Naive thymus-derived CD4-positive, alpha-beta T cell (primary cell): ENCODE measurements at regions not wholly inside any gene's neighbourhood (a gene's known extent, or its start where the extent isn't known, plus 50 kb on each side); places are given as distances from the start of the nearest gene placed in this dataset.

Source experiments
- ATAC-seq: fragments of 150-1000 bp; cut with Tn5 transposase; 2 replicates; pipeline ENCODE4 v1.10.0; 2021; ENCODE audit warnings: mild to moderate bottlenecking, moderate library complexity
- CTCF ChIA-PET: fragments of 350-600 bp; sonication (Branson Sonifier 250); formaldehyde crosslinking; loops from one replicate; lab custom pipeline; 2021; ENCODE audit warnings: antibody characterized with exemption; lab: Charles Lee
- POLR2A ChIA-PET: fragments of 350-600 bp; sonication (Branson Sonifier 250); formaldehyde crosslinking; loops from one replicate; lab custom pipeline; 2021; ENCODE audit warnings: antibody characterized with exemption, inconsistent platforms; lab: Charles Lee
- DNase-seq, 9 donors: peaks; one replicate each; pipeline versions ENCODE4 v3.0.0 to v3.0.0-alpha.2; 2020 to 2022; ENCODE audit warnings: mixed read lengths in 1 of 9
- H3K27ac ChIP-seq: one replicate; pipeline ENCODE4 v1.7.0; 2013; ENCODE audit warnings: mild to moderate bottlenecking, low read depth, low read length, moderate library complexity
- H3K27me3 ChIP-seq, 2 donors: one replicate each; pipeline ENCODE4 v1.7.0; 2013; ENCODE audit warnings: low read length in 2 of 2, mild to moderate bottlenecking in 2 of 2, moderate library complexity in 2 of 2; ENCODE audit not compliant: control insufficient read depth in 2 of 2, insufficient read depth in 2 of 2
- H3K36me3 ChIP-seq, 3 experiments: 1 replicate in 2 of 3; 2 replicates in 1 of 3; pipeline ENCODE4 v1.7.0; 2013; ENCODE audit warnings: low read length in 3 of 3, mild to moderate bottlenecking in 3 of 3, moderate library complexity in 1 of 3; ENCODE audit not compliant: insufficient read depth in 3 of 3, control insufficient read depth in 2 of 3
- H3K4me1 ChIP-seq, 2 donors: one replicate each; pipeline ENCODE4 v1.7.0; 2013; ENCODE audit warnings: low read length in 2 of 2, mild to moderate bottlenecking in 2 of 2, moderate library complexity in 1 of 2; ENCODE audit not compliant: control insufficient read depth in 2 of 2, insufficient read depth in 2 of 2
- H3K4me3 ChIP-seq: 2 replicates; pipeline ENCODE4 v1.7.0; 2013; ENCODE audit warnings: mild to moderate bottlenecking, low read length
- H3K9me3 ChIP-seq, 3 experiments: 1 replicate in 2 of 3; 2 replicates in 1 of 3; pipeline ENCODE4 v1.7.0; 2013; ENCODE audit warnings: low read length in 3 of 3; ENCODE audit not compliant: control insufficient read depth in 2 of 3
- H3K27ac Mint-ChIP-seq, 9 donors: one replicate each; pipeline ENCODE4 v1.8.0; 2020 to 2022; ENCODE audit warnings: mixed read lengths in 9 of 9, mild to moderate bottlenecking in 8 of 9, moderate library complexity in 5 of 9, inconsistent platforms in 2 of 9
- H3K27me3 Mint-ChIP-seq, 5 donors: one replicate each; pipeline ENCODE4 v1.8.0; 2021 to 2022; ENCODE audit warnings: mixed read lengths in 5 of 5, mild to moderate bottlenecking in 1 of 5
- H3K36me3 Mint-ChIP-seq, 5 donors: one replicate each; pipeline ENCODE4 v1.8.0; 2020 to 2022; ENCODE audit warnings: mixed read lengths in 5 of 5, mild to moderate bottlenecking in 3 of 5, inconsistent platforms in 1 of 5
- H3K4me1 Mint-ChIP-seq, 7 donors: one replicate each; pipeline ENCODE4 v1.8.0; 2020 to 2022; ENCODE audit warnings: mixed read lengths in 7 of 7, mild to moderate bottlenecking in 3 of 7, inconsistent platforms in 1 of 7
- H3K4me3 Mint-ChIP-seq, 10 donors: one replicate each; pipeline ENCODE4 v1.8.0; 2020 to 2022; ENCODE audit warnings: mild to moderate bottlenecking in 10 of 10, mixed read lengths in 10 of 10, moderate library complexity in 6 of 10, inconsistent platforms in 2 of 10
- H3K9me3 Mint-ChIP-seq, 11 donors: one replicate each; pipeline ENCODE4 v1.8.0; 2020 to 2022; ENCODE audit warnings: mixed read lengths in 11 of 11, mild to moderate bottlenecking in 4 of 11, inconsistent platforms in 1 of 11, moderate library complexity in 1 of 11
- intact Hi-C, 2 donors: fragments of 100-400 bp; cut with micrococcal nuclease; formaldehyde crosslinking; loops; one replicate each; pipeline ENCODE4 v1.15.1; 2023

DNA sequence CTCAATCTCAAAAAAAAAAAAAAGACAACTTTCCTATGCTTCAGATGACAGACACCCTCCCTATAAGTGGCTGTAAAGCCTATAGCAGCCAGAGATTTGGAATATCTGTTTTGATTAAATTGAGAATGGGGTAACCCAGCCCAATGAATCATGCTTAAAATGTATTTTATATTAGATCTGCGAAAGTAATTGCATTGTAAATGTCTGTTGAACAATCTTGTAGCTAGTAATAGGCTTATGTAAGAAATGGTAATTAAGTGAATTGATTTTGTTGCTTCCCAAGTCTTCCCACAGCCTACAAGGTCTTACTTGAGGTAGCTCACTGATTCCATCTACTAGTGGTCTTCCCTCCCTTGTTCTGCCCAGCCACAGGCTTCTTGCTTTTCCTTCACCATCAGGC lies 590.7 kb downstream of the ACTL7B start:
- H3K36me3 Mint-ChIP-seq, result no peaks in the 10 kb centered on the region

DNA sequence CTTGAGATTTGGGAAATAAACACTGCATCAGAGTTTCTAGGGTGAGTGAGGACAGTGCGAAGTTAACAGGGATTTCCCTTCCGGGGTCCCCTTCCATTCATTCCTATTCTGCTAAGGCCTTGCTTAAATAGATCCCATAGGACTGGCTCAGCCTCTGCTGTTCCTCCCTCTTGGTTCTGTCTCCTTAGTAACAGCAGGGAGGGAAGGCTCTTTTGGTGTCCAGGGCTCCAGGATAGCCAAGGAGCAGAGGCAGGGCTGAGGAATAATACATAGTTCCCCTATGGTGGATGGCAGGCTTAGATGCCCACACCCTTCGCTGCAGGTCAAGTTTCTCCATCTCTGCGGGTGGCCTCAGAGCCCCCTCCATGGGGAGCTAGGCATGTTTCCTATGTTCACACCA lies 591.7 kb downstream of the ACTL7B start:
- Histone ChIP-seq H3K4me3 (no peak overlapping the region), H3K27ac (no peak overlapping the region), H3K27me3 (no peaks in the 10 kb centered on the region), H3K9me3 (no peaks in the 10 kb centered on the region), H3K4me1 (no peaks in the 10 kb centered on the region), H3K36me3 (no peaks in the 10 kb centered on the region)
- POLR2A ChIA-PET, result no interaction called here
- no peak for DNase-seq
- intact Hi-C loops, result no loop called here
- ATAC-seq, result no peak
- H3K9me3 Mint-ChIP-seq, result peaks cover 0 to 20% (median 6%) of the 10 kb centered on the region in 11 donors
- no peaks in the 10 kb centered on the region for H3K36me3 Mint-ChIP-seq
- no peak overlapping the region for H3K4me3 Mint-ChIP-seq
- no peak overlapping the region for H3K27ac Mint-ChIP-seq
- CTCF ChIA-PET, result no interaction called here
- H3K4me1 Mint-ChIP-seq, result no peaks in the 10 kb centered on the region
- H3K27me3 Mint-ChIP-seq, result peaks cover 0 to 5% (median 0%) of the 10 kb centered on the region in 5 donors

More for the DNA sequence above, 590.7 kb downstream of the ACTL7B start:
- no peak overlapping the region for H3K4me3 ChIP-seq
- no peaks in the 10 kb centered on the region for H3K4me1 ChIP-seq
- H3K4me1 Mint-ChIP-seq, result no peaks in the 10 kb centered on the region
- peaks cover 0 to 5% (median 0%) of the 10 kb centered on the region in 5 donors for H3K27me3 Mint-ChIP-seq
- intact Hi-C loops, result no loop called here
- H3K27ac Mint-ChIP-seq, result no peak overlapping the region
- ChIA-PET CTCF (no interaction called here), POLR2A (no interaction called here)
- no peak overlapping the region for H3K27ac ChIP-seq
- no peaks in the 10 kb centered on the region for H3K27me3 ChIP-seq
- no peaks in the 10 kb centered on the region for H3K36me3 ChIP-seq
- no peak for DNase-seq
- H3K9me3 Mint-ChIP-seq, result peaks cover 0 to 20% (median 5%) of the 10 kb centered on the region in 11 donors
- ATAC-seq, result no peak
- H3K9me3 ChIP-seq, result no peaks in the 10 kb centered on the region
- H3K4me3 Mint-ChIP-seq, result no peak overlapping the region

DNA sequence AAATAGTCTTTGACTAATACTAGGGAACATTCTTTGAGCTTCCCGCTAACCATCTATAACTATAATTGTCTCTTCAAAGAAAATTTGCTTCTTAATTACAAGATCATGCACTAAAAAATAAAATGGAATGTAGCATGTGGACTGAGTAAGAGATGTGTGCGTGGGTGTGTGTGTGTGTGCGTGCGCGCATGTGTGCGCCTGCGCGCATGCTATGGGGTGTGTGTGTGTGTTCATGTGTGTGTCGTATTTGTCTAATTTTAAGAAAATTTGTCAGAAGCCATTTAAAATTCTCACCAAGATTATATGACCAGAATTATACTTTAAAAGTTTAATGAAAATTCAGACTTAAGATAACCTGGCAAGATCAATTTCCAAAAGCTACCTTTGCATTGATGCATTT lies 593.0 kb downstream of the ACTL7B start:
- Histone ChIP-seq H3K27me3 (no peaks in the 10 kb centered on the region), H3K4me3 (no peak overlapping the region), H3K4me1 (no peaks in the 10 kb centered on the region), H3K27ac (no peak overlapping the region), H3K9me3 (no peaks in the 10 kb centered on the region), H3K36me3 (no peaks in the 10 kb centered on the region)
- DNase-seq (no peak), ATAC-seq (no peak)
- intact Hi-C loops, result no loop called here
- Mint-ChIP-seq H3K36me3 (no peaks in the 10 kb centered on the region), H3K27ac (no peak overlapping the region), H3K27me3 (no peaks in the 10 kb centered on the region), H3K4me1 (no peaks in the 10 kb centered on the region), H3K9me3 (peaks cover 0 to 17% (median 5%) of the 10 kb centered on the region in 11 donors), H3K4me3 (no peak overlapping the region)
- POLR2A ChIA-PET, result no interaction called here
- CTCF ChIA-PET, result no interaction called here

DNA sequence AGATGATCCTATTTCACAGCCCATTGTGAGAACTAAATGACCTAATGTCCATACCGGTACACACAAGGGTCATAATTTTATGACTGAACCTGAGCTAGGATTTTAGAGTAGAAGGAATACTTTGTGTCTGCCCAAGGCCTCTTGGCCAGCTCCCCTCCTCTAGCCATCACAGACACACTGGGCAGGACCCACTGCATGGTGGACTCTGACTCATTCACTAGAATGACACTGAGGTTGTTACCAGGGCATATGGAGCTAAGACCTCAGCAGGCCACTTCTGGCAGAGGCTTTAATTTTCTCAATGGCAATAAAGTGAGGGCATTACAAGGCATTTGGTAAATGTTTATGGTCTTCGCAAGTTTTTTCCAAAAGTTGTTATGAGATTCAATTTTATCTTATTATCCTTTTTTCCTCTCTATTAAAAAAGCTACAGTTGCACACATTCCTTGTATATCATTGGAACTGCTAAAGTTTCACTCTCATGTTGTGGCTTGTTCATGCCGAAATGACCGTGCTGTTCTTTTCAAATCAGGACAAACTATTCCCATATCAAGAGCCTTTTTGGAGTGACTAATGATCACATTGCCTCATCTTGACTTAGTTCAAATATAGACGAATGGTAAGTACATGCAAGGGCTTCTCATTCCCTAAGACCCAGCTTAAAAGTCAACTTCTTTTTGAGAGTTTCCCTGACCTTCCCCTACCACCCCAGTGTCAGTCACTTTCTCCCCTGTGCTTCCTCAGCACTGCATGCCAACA lies 595.7 kb downstream of the ACTL7B start:
- Histone ChIP-seq H3K27ac (no peak overlapping the region), H3K9me3 (no peaks in the 10 kb centered on the region), H3K4me3 (no peak overlapping the region), H3K36me3 (no peaks in the 10 kb centered on the region), H3K4me1 (no peaks in the 10 kb centered on the region), H3K27me3 (no peaks in the 10 kb centered on the region)
- intact Hi-C loops, result no loop called here
- H3K27me3 Mint-ChIP-seq, result no peaks in the 10 kb centered on the region
- H3K27ac Mint-ChIP-seq, result no peak overlapping the region
- H3K9me3 Mint-ChIP-seq, result peaks cover 0 to 9% (median 4%) of the 10 kb centered on the region in 11 donors
- H3K36me3 Mint-ChIP-seq, result no peaks in the 10 kb centered on the region
- no peak for DNase-seq
- H3K4me3 Mint-ChIP-seq, result no peak overlapping the region
- H3K4me1 Mint-ChIP-seq, result no peaks in the 10 kb centered on the region
- ChIA-PET POLR2A (no interaction called here), CTCF (no interaction called here)
- ATAC-seq, result no peak

DNA sequence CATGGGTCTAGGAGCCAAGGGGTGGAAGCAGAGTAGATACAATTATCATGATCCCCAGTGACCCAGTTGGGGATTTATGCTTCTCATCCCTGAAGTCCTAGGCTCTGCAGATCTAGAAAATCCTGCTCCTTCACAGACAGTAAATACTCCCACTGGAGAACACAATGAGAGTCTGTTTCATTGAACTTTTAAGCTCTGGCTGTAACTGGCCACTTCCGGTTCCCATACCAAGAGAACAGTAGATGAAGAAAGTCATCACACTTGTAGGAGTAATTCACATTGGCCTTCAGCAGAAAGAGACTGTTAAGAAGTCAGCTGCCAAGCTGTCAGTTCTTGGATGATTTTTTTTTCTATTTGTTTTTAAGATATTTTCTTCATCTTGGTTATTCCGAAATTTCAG lies 597.1 kb downstream of the ACTL7B start:
- ChIA-PET CTCF (no interaction called here), POLR2A (no interaction called here)
- H3K9me3 Mint-ChIP-seq, result peaks cover 0 to 11% (median 4%) of the 10 kb centered on the region in 11 donors
- no peak overlapping the region for H3K4me3 Mint-ChIP-seq
- H3K4me1 Mint-ChIP-seq, result no peaks in the 10 kb centered on the region
- no peaks in the 10 kb centered on the region for H3K36me3 Mint-ChIP-seq
- Histone ChIP-seq H3K9me3 (no peaks in the 10 kb centered on the region), H3K4me3 (no peak overlapping the region), H3K4me1 (no peaks in the 10 kb centered on the region), H3K27ac (no peak overlapping the region), H3K27me3 (no peaks in the 10 kb centered on the region), H3K36me3 (no peaks in the 10 kb centered on the region)
- H3K27me3 Mint-ChIP-seq, result no peaks in the 10 kb centered on the region
- DNase-seq (no peak), ATAC-seq (no peak)
- intact Hi-C loops, result no loop called here
- H3K27ac Mint-ChIP-seq, result no peak overlapping the region

DNA sequence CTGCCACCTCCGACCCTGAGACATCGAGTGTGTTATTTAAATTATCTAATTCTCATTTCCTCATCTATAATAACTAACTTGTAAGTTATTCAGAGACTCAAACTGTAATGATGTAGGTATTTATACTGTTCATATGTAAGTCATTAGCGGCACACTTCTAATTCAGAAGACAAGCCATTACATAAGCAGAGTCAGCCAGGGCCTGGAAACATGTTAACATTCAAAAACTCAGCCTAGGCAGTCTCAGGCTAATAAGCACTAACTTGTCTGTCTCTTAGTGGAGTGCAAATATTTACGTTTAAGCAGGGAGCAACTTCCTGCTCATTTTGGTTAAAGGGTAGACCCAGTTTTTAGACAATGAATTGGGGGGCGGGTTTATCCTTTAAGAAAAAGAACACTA lies 598.4 kb downstream of the ACTL7B start:
- Histone ChIP-seq H3K9me3 (no peaks in the 10 kb centered on the region), H3K36me3 (no peaks in the 10 kb centered on the region), H3K4me3 (no peak overlapping the region), H3K4me1 (no peaks in the 10 kb centered on the region), H3K27me3 (no peaks in the 10 kb centered on the region), H3K27ac (no peak overlapping the region)
- no peaks in the 10 kb centered on the region for H3K36me3 Mint-ChIP-seq
- no peaks in the 10 kb centered on the region for H3K27me3 Mint-ChIP-seq
- H3K27ac Mint-ChIP-seq, result no peak overlapping the region
- ChIA-PET CTCF (no interaction called here), POLR2A (no interaction called here)
- intact Hi-C loops, result no loop called here
- no peak overlapping the region for H3K4me3 Mint-ChIP-seq
- ATAC-seq, result no peak
- H3K9me3 Mint-ChIP-seq, result peaks cover 0 to 11% (median 0%) of the 10 kb centered on the region in 11 donors
- H3K4me1 Mint-ChIP-seq, result no peaks in the 10 kb centered on the region
- DNase-seq, result no peak

DNA sequence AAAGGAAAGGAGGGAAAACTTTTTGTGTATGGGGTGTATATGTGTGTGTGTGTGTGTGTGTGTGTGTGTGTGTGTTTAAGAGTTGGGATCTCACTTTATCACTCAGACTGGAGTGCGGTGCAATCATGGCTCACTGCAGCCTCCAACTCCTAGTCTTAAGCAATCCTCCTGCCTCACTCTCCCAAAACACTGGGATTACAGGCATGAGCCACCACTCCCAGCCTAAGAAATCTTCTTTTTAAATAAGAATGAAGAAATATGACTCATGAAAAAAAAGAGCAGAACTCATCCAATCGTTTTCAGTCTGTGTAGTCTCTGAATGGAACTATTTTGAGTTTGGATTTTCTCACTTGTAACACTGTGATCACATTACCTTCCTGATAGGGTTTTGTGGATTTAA lies 601.5 kb downstream of the ACTL7B start:
- Histone ChIP-seq H3K9me3 (no peaks in the 10 kb centered on the region), H3K4me1 (no peaks in the 10 kb centered on the region), H3K27me3 (no peaks in the 10 kb centered on the region), H3K36me3 (no peaks in the 10 kb centered on the region), H3K27ac (no peak overlapping the region), H3K4me3 (no peak overlapping the region)
- Mint-ChIP-seq H3K27me3 (peaks cover 0 to 4% (median 0%) of the 10 kb centered on the region in 5 donors), H3K36me3 (no peaks in the 10 kb centered on the region), H3K27ac (no peak overlapping the region), H3K4me1 (no peaks in the 10 kb centered on the region), H3K4me3 (no peak overlapping the region), H3K9me3 (peaks cover 0 to 9% (median 0%) of the 10 kb centered on the region in 11 donors)
- intact Hi-C loops, result no loop called here
- POLR2A ChIA-PET, result no interaction called here
- ATAC-seq (no peak), DNase-seq (no peak)
- CTCF ChIA-PET, result no interaction called here
